GM21390 (cell line): ENCODE measurements at regions not wholly inside any gene's neighbourhood (a gene's known extent, or its start where the extent isn't known, plus 50 kb on each side); places are given as distances from the start of the nearest gene placed in this dataset.
A peak's percentile ranks its signal among the peaks of the same experiment; 100 is the strongest.
"Not testable (repeated sequence)": the region's sequence is repeated elsewhere in the genome, so short reads cannot be mapped to it uniquely, and the experiment has no call there.

Experiments
- ATAC-seq: cut with Tn5 transposase; IDR thresholded peaks from one replicate; pipeline ENCODE4 v1.9.1; 2021; ENCODE audit not compliant: unreplicated experiment

DNA sequence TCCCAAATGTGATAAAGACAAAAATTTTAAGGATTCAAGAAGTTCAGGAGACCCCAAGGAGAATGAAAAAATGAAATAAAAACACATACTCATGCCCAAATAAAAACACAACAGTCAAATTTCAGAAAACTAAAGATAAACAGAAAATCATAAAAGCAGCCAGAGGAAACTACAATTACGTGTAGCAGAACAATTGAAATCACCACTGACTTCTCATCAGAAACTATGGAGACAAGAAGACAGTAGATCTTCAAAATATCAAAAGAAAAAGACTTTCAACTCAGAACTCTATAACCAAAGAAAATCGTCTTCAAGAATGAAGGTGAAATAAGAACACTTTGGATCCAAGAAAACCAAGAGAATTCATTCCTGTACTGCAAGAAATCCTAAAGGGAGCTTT lies 54.9 kb downstream of the DIO3 start:
- no peak for ATAC-seq

GRCh38 chr14:101619484-101619883 lies 58.2 kb downstream of the DIO3 start:
- no peak for ATAC-seq

- ATAC-seq: no peak
Measured at GRCh38 chr14:101620031-101620788, 58.9 kb downstream of the DIO3 start.

GRCh38 chr14:101620821-101621785 lies 59.8 kb downstream of the DIO3 start:
- ATAC-seq: no peak

DNA sequence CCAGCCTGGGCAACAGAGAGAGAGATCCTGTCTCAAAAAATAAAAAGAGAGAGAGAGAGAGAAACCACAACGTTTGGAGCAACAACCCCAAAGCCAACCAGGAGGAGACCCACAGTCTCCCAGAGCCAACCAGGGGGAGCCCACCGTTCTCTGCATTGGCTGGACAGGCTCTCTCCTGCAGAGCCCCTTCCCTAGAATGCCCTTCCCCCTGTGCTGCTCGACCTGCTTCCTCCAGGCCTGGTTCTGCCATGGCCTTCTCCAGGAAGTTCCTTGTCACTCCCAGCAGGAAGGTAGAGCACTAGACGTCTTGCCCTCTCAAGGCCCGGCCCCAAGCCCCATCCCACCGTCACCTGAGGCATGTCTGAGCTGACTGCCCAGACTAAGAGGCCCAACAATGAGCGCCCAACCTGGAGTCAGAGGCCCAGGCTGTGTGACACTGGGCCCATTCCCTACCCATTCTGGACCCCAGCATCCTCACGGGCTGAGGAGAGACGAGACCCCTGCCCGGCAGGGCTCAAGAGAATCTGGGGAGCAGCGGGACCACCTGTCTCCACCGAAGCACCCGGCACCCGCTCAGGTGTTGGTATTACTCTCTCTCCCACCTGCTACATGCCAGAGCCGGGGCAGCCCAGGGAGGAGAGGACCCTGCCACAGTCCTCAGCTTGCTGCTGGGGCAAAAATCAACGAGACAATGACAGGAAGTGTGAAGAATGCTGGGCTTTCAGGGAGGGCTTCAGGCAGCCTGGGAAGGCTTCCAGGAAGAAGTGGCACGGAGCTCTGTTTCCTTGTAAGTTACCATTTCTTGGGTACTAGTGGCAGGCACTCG lies 61.2 kb downstream of the DIO3 start:
- no peak for ATAC-seq

- no peak for ATAC-seq
Measured at GRCh38 chr14:101623077-101623372, 61.7 kb downstream of the DIO3 start.

- no peak for ATAC-seq
Measured at GRCh38 chr14:101623685-101624444, 62.6 kb downstream of the DIO3 start.

GRCh38 chr14:101624536-101624935 lies 63.2 kb downstream of the DIO3 start:
- ATAC-seq: no peak

GRCh38 chr14:101625336-101626097 lies 64.2 kb downstream of the DIO3 start:
- ATAC-seq: no peak

DNA sequence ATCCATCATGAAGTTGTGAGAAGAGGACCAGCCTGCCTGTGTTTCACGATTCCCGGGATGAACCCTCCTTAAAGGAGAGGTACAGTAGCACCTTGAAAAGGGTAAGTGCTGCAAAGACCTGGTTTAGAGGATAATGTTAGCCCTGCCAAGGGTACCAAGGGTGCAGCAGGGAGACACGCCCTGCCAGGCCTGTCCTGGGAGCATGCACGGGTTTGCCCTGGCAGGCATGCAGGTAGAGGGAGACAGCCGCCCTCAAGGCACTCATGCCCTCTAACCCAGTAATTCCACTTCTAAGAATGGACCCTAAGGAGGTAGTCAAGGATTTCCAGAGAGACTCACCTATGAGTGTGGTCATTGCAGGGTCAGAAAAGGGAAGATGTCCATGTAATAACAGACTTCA lies 65.0 kb downstream of the DIO3 start:
- ATAC-seq: no peak

DNA sequence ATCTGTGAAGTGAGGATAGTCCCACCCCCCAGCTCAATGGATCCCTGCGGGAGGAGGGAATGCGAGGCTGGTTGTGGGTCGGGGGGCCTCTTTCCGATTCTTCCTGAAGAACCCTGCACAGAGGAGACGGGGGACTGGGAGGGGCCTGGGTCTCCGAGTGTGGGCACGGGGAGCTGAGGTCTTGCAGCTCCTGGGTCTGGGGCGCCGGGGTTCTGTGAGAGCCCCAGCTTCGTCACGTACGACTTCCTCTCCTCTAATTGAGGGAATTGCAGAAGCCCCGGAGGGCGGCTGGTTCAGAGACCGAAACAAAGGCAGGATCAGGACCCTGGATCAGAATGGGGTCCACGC lies 66.6 kb downstream of the DIO3 start:
- ATAC-seq: no peak

GRCh38 chr14:101628471-101628966 lies 67.2 kb downstream of the DIO3 start:
- peak; percentile 89 for ATAC-seq

- no peak for ATAC-seq
Measured at GRCh38 chr14:101628975-101629374, 67.7 kb downstream of the DIO3 start.

DNA sequence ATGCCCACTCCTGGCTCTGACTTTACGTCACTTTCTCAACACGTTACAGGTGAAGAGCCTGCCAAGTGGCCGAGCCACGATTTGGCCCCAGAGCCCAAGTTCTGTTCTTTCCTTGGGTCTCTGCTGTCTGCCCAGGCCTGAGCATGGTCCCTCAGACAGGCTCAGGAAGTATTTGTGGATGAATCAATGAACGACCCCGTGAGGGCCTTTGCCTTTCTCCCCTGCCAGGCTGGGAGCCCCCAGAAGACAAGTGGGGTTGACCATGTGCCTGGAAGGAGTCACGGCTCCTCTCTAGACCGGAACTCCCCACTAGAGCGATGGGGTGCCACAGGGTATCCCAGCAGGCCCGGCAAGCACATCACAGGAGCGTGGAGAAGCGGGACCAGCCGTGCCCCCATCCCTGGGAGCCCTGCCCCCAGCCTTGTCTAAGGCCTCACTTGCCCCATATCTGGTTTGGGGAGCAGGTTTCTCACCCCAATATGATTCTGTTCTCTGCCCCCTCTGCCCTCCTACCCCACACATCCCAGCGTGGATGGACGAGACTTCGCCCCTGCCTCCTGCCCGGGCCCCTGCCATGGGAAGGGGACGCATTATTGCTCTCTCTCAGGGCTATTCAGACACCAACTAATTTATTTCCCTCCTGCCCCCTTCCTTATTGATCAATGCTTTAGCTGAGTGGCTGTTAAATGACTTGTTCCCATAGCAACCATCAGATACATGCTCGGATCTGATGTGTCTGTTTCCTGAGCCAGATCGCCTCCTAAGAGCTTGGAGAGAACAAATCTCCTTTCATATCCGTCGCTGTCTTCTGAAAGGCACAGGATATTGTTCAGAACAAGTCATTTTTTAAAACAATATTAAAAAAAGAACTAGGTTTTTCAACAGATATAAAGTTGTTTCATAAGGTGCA lies 69.0 kb downstream of the DIO3 start:
- no peak for ATAC-seq

DNA sequence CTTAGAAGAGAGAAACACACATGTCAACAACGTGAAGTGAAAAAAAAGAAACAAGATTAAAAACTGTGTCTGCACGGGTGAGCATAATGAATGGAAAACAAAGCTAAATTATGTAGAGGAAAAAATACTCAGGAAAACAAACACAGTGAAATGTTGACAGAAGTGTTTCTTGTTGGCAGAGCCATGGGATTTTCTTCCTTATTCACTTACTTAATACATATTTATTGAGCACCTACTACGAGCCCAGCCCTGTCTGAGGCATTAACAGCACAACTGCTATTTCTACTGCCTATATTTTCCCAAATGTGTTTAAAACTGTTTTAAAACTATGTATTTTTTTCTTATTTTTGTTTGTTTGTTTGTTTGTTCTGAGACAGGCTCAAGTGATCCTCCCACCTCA lies 69.9 kb downstream of the DIO3 start:
- ATAC-seq: no peak

DNA sequence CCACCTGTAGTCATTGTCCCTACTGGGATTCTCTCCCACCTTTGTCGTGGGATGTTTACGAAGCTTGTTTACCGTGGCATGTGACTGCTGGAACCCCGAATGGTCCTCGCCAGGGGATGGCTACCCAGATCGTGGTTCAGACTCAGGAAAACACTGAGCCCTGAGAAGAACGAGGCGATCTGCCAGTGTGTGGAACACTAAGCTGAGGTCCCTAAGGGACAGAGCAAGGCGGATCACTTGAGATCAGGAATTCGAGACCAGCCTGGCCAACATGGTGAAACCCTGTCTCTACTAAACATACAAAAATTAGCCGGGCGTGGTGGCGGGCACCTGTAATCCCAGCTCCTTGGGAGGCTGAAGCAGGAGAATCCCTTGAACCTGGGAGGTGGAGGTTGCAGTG lies 70.7 kb downstream of the DIO3 start:
- not testable (repeated sequence) for ATAC-seq

GRCh38 chr14:101632520-101632919 lies 71.2 kb downstream of the DIO3 start:
- no peak for ATAC-seq

- no peak for ATAC-seq
Measured at GRCh38 chr14:101633276-101633675, 72.0 kb downstream of the DIO3 start.
